NCI-H1417 (cell line): ENCODE measurements at regions not wholly inside any gene's neighbourhood (a gene's known extent, or its start where the extent isn't known, plus 50 kb on each side); places are given as distances from the start of the nearest gene placed in this dataset.
"Not testable (repeated sequence)": the region's sequence is repeated elsewhere in the genome, so short reads cannot be mapped to it uniquely, and the experiment has no call there.

Experiments
- DNase-seq, 3 experiments: peaks; one replicate each; lab custom pipeline; 2025; lab: John Stamatoyannopoulos, UW

DNA sequence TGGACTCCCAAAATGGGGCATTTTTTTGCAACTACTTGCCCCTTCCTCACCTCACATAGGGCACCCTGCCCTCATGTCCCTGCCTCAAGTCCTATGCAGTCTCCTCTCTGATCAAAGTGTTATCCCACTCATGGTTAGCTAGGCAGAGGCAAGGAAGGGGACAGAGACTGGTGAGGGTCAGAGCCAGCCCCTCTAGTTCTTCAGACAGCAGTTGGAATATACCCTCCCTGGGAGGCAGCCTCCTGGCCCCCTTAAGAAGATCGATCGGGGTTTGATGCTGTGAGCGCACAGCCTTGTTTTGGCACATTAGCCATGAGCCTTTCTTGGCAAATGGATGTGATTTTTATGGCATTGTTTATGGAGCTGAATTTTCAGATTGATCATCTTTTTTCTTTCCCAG lies 436.9 kb downstream of the BUD13 start:
- no peak for DNase-seq

- DNase-seq: no peak
These were observed 437.7 kb downstream of the BUD13 start for GRCh38 chr11:116335078-116335477.

DNA sequence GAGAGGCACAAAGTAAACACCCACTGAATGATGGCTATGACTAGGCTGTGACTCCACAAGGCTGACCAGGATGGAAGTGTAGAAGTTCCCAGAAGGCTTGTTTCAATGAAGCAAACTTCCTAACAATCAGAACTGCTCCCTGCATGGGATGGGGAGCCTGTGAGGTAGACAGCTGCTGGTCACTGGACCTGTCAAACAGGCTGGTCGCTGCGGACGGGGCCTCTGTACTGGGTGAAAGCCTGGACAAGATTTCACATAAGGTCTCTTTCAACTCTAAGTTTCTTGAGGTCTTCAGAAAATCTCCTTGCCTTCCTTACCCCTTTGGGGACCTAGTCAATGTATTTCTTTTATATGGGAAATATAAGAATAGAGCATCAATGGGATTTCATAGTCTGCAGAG lies 438.2 kb downstream of the BUD13 start:
- no peak for DNase-seq

GRCh38 chr11:116333001-116333535 lies 439.7 kb downstream of the BUD13 start:
- no peak for DNase-seq

DNA sequence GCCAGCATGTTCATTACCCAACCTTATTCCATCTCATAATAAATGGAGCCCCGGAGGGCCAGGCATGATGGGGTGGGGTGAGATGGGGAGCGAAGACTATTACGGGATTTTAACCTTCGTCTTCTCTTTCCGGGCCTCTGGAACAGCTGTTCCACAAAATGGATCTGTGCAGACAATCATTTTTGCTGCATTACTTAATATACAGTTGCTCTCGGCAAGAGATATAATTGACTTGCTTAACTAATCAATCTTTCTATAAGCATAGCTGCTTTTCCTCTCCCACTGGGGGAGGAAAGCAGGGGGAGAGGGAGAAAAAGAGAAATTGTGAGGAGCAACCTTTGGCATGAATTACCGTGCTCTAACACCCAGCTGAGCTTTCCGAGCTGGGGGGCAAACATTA lies 440.4 kb downstream of the BUD13 start:
- DNase-seq: no peak

GRCh38 chr11:116331381-116331780 lies 441.4 kb downstream of the BUD13 start:
- DNase-seq: no peak

GRCh38 chr11:116330439-116331185 lies 442.2 kb downstream of the BUD13 start:
- DNase-seq: no peak

DNA sequence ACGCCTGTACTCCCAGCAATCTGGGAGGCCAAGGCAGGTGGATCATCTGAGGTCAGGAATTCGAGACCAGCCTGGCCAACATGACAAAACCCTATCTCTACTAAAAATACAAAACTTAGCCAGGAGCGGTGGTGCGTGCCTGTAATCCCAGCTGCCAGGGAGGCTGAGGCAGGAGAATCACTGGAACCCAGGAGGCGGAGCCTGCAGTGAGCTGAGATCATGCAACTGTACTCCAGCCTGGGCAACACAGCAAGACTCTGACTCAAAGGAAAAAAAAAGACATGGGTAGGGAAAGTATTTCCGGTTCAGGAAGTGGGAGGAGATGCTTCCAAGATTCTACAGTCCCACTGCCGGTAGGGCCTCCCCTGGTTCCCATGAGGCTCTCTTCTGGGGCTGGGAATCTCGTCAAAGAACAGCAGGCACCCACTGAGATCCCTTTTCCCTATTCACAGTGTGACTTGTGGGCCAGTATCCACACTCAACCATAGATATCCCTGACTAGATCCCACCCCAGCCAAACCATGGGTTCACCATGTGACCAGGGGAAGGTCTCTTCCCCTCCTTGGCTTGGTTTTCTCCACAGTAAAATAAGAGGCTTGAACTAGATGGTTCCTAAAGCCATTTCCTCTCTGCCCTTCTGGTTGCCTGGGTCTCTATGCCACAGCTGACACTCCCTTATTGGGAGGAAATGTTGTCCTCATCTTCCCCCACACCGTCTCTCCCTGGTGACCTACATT lies 443.3 kb downstream of the BUD13 start:
- DNase-seq: no peak

- DNase-seq: no peak
These were observed 443.9 kb downstream of the BUD13 start for GRCh38 chr11:116328851-116329250.

- no peak for DNase-seq
These were observed 444.4 kb downstream of the BUD13 start for GRCh38 chr11:116328391-116328790.

DNA sequence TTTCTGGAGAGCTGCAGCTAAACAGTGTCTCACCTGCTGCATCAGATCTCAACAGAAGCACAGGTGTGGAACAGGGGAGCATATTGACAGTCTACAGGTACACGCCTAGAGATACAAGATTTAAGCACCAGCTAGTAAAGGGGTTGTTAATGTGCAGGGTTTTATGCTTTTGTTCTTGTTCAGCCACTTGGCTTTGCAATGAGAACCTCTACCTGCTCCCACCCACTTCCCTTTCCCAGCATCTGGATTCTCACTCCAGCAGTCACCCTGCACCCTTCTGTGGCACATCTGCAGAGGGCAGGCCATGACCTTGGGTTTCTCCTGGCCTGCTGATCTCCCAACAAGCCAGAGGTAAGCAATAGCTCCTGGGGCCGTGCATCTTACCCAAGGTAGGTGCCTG lies 446.6 kb downstream of the BUD13 start:
- DNase-seq: no peak

- no peak for DNase-seq
These were observed 447.5 kb downstream of the BUD13 start for GRCh38 chr11:116325247-116325646.

DNA sequence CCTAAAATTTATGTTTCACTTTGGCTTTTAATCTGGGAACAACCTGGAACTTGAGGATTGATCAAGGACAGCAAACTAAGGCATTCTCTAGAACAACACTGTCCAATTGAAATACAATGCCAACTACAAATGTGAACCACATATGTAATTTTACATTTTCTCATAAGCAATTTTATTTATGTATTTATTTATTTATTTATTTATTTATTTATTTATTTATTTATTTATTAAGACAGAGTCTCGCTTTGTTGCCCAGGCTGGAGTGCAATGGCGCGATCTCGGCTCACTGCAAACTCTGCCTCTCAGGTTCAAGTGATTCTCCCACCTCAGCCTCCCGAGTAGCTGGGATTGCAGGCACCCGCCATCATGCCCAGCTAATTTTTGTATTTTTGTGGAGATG lies 448.7 kb downstream of the BUD13 start:
- not testable (repeated sequence) for DNase-seq

DNA sequence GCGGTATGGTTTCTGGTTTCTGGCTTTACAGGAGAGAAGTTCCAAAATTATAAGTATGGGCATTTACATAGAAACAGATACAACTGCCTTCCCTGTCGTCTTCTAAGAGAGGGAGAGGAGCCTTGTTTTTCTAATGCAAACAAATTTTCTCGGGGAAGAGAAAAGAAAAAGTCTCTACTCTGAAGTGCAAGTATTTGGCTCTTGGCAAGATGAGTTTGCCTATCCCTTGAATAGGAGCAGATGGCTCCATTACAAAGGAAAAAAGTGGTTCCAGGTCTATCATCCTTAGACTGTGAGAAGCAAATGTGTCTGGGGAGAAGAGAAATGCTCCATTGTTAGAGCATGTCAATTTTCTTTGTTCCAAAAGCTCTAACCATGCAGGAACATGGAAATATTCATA lies 455.6 kb downstream of the BUD13 start:
- no peak for DNase-seq

- DNase-seq: no peak
These were observed 458.8 kb downstream of the BUD13 start for GRCh38 chr11:116314006-116314405.

- peak in 2 of 3 experiments; percentile 58 to 79 for DNase-seq
These were observed 460.0 kb downstream of the BUD13 start for GRCh38 chr11:116312570-116313391.

DNA sequence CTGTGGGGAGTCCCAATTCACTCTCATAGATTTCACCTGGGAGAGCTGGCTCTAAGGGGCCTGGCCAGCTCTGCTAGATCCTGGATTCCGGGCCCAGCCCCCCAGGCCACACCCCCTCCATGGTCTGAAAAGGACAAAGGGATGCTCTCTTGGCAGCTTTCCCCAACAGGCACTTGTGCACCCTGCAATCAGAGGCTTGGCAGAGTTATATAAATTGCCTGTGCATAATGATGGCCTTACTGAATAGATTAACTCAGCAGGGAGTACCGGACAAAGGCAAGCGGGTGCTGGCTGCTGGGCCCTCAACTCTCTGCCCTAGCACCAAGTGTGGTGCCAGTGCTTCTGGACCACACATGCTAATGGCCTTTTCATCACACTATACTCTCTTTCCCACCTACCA lies 461.6 kb downstream of the BUD13 start:
- peak; percentile 40 to 97 (median 83) for DNase-seq

DNA sequence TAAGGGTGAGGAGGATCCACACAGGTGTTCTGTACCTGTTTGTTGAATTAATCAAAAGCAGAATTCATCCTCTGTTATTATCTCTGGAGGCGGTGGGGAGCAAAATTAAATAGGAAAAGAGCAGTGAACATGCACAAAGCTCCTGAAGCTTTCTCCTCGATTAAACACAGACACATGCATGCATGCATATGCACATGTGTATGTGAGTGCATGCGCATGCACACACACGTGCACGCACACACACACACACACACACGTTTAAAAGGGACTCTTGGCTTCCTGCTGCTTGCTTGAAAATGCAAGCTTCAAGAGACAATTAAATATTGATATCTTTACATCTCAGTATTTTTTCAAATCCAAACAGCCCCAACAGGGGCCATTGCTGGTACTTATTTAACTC lies 462.1 kb downstream of the BUD13 start:
- peak in 1 of 3 experiments; percentile 61 for DNase-seq

GRCh38 chr11:116310226-116310625 lies 462.6 kb downstream of the BUD13 start:
- peak in 1 of 3 experiments; percentile 38 for DNase-seq

GRCh38 chr11:116309446-116309845 lies 463.3 kb downstream of the BUD13 start:
- no peak for DNase-seq

DNA sequence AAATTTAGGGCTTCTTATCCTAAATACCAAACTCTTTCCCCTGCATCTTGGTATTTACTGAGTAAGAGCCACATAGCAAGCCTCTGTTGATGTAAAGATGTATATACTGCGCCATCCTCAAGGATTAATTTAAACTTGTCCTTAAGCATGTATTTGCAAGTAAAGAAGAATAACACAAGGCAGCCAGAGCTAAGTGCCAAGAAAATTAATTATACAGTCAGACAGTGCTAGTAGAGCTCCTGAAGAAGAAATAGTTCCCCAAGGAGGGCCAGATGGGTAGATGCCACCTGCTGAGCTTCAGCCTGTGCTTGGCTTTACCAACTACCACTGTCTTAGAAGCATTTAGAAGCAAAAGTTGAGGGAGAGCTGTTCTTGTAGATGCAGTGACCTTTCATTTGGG lies 470.0 kb downstream of the BUD13 start:
- DNase-seq: no peak

- no peak for DNase-seq
These were observed 471.6 kb downstream of the BUD13 start for GRCh38 chr11:116301141-116301540.
